Suppressor macrophage treated with lipopolysaccharide for 1 hour (primary cell): ENCODE measurements at regions not wholly inside any gene's neighbourhood (a gene's known extent, or its start where the extent isn't known, plus 50 kb on each side); places are given as distances from the start of the nearest gene placed in this dataset.
"Not testable (repeated sequence)": the region's sequence is repeated elsewhere in the genome, so short reads cannot be mapped to it uniquely, and the experiment has no call there.

Experiments
- DNase-seq, 3 donors: peaks; one replicate each; pipeline ENCODE4 v3.0.0-alpha.2; 2020 to 2022

GRCh38 chr10:106378251-106378650, 786.3 kb downstream of the SORCS1 start:
- DNase-seq, result no peak

- DNase-seq, result no peak
These were observed 793.8 kb downstream of the SORCS1 start for GRCh38 chr10:106370751-106371150.

- no peak for DNase-seq
These were observed 803.6 kb downstream of the SORCS1 start for GRCh38 chr10:106360870-106361269.

GRCh38 chr10:106355450-106355849, 809.1 kb downstream of the SORCS1 start:
- DNase-seq, result no peak

GRCh38 chr10:106348933-106349332, 815.6 kb downstream of the SORCS1 start:
- no peak for DNase-seq

GRCh38 chr10:106347547-106347946, 817.0 kb downstream of the SORCS1 start:
- no peak for DNase-seq

GRCh38 chr10:106343539-106343938, 821.0 kb downstream of the SORCS1 start:
- DNase-seq, result not testable (repeated sequence)

- no peak for DNase-seq
These were observed 823.1 kb downstream of the SORCS1 start for GRCh38 chr10:106341356-106341755.

- DNase-seq, result no peak
These were observed 826.0 kb downstream of the SORCS1 start for GRCh38 chr10:106338486-106338885.

- no peak for DNase-seq
These were observed 827.6 kb downstream of the SORCS1 start for GRCh38 chr10:106336874-106337273.

GRCh38 chr10:106327747-106328146, 836.8 kb downstream of the SORCS1 start:
- no peak for DNase-seq

GRCh38 chr10:106320876-106321275, 843.6 kb downstream of the SORCS1 start:
- no peak for DNase-seq

- no peak for DNase-seq
These were observed 844.4 kb downstream of the SORCS1 start for GRCh38 chr10:106320078-106320477.

GRCh38 chr10:106317554-106317953, 847.0 kb downstream of the SORCS1 start:
- DNase-seq, result no peak

GRCh38 chr10:106313041-106313440, 851.5 kb downstream of the SORCS1 start:
- no peak for DNase-seq

GRCh38 chr10:106312087-106312486, 852.4 kb downstream of the SORCS1 start:
- DNase-seq, result no peak

GRCh38 chr10:106311590-106311989, 852.9 kb downstream of the SORCS1 start:
- no peak for DNase-seq

GRCh38 chr10:106310596-106310995, 853.9 kb downstream of the SORCS1 start:
- DNase-seq, result no peak

- DNase-seq, result no peak
These were observed 855.1 kb downstream of the SORCS1 start for GRCh38 chr10:106309376-106309775.

GRCh38 chr10:106308284-106308683, 856.2 kb downstream of the SORCS1 start:
- DNase-seq, result no peak

- DNase-seq, result no peak
These were observed 860.5 kb downstream of the SORCS1 start for GRCh38 chr10:106304056-106304455.

- DNase-seq, result no peak
These were observed 861.5 kb downstream of the SORCS1 start for GRCh38 chr10:106302961-106303360.

GRCh38 chr10:106301146-106301545, 863.4 kb downstream of the SORCS1 start:
- no peak for DNase-seq

- no peak for DNase-seq
These were observed 867.6 kb downstream of the SORCS1 start for GRCh38 chr10:106296750-106297392.
